ENCODE measurements at regions not wholly inside any gene's neighbourhood (a gene's known extent, or its start where the extent isn't known, plus 50 kb on each side); places are given as distances from the start of the nearest gene placed in this dataset.

GRCh38 chr4:101670370-101670769 is 120.2 kb upstream of the BANK1 start:
- Histone ChIP-seq H3K4me1 (no peaks in the 10 kb centered on the region), H3K27ac (no peak overlapping the region), H3K9me3 (no peaks in the 10 kb centered on the region), H3K4me3 (no peak overlapping the region), H3K27me3 (no peaks in the 10 kb centered on the region), H3K36me3 (no peaks in the 10 kb centered on the region)
- intact Hi-C loops (cut with DNase I; ENCODE audit: low total_unique reads) (no loop called here), in situ Hi-C loops (cut with MboI; ENCODE audit: low pct_ligation_motif_present in 1 of 4, low pct_unique_long_range_greater_than_20kb in 1 of 4, low sequenced_read_pairs in 3 of 4) (no loop called here)
- DNase-seq: no peak
- TF ChIP-seq EP300 (IDR thresholded peaks at IDR 0.05; ENCODE audit: low read depth) (no peak), POLR2AphosphoS5 (IDR thresholded peaks at IDR 0.05) (no peak), CTCF (IDR thresholded peaks at IDR 0.05) (no peak), POLR2A (IDR thresholded peaks at IDR 0.05) (no peak)
- WGBS, 2 donors (ENCODE audit: low coverage in 1 of 2): 85 to 86% methylated on average over 3 to 4 of the region's 4 CpGs

GRCh38 chr4:101669832-101670188 is 120.7 kb upstream of the BANK1 start:
- Histone ChIP-seq H3K4me3 (no peak overlapping the region), H3K27me3 (no peaks in the 10 kb centered on the region), H3K27ac (no peak overlapping the region), H3K4me1 (no peaks in the 10 kb centered on the region), H3K36me3 (no peaks in the 10 kb centered on the region), H3K9me3 (no peaks in the 10 kb centered on the region)
- 97 to 100% methylated on average over 1 of the region's 1 CpG for WGBS, 2 donors (ENCODE audit: low coverage in 1 of 2)
- in situ Hi-C loops (cut with MboI; ENCODE audit: low pct_ligation_motif_present in 1 of 4, low pct_unique_long_range_greater_than_20kb in 1 of 4, low sequenced_read_pairs in 3 of 4): no loop called here
- intact Hi-C loops (cut with DNase I; ENCODE audit: low total_unique reads): no loop called here
- no peak for TF ChIP-seq CTCF (IDR thresholded peaks at IDR 0.05)
- no peak for TF ChIP-seq POLR2A (IDR thresholded peaks at IDR 0.05)
- DNase-seq: no peak

GRCh38 chr4:101669138-101669831 is 121.2 kb upstream of the BANK1 start:
- H3K4me1 ChIP-seq: no peaks in the 10 kb centered on the region
- no peak for DNase-seq
- H3K27ac ChIP-seq: no peak overlapping the region
- in situ Hi-C loops (cut with MboI; ENCODE audit: low pct_ligation_motif_present in 1 of 4, low pct_unique_long_range_greater_than_20kb in 1 of 4, low sequenced_read_pairs in 3 of 4) (no loop called here), intact Hi-C loops (cut with DNase I; ENCODE audit: low total_unique reads) (no loop called here)
- no peak for TF ChIP-seq CTCF (IDR thresholded peaks at IDR 0.05)
- TF ChIP-seq EP300 (IDR thresholded peaks at IDR 0.05; ENCODE audit: low read depth): no peak
- no peak for TF ChIP-seq POLR2A (IDR thresholded peaks at IDR 0.05)
- TF ChIP-seq POLR2AphosphoS5 (IDR thresholded peaks at IDR 0.05): no peak
- no peak overlapping the region for H3K4me3 ChIP-seq
- H3K9me3 ChIP-seq: no peaks in the 10 kb centered on the region
- WGBS, 2 donors (ENCODE audit: low coverage in 1 of 2): 73 to 76% methylated on average over 2 to 3 of the region's 3 CpGs
- H3K36me3 ChIP-seq: no peaks in the 10 kb centered on the region
- no peaks in the 10 kb centered on the region for H3K27me3 ChIP-seq

GRCh38 chr4:101667348-101667747 is 123.2 kb upstream of the BANK1 start:
- Histone ChIP-seq H3K4me1 (no peaks in the 10 kb centered on the region), H3K27me3 (no peaks in the 10 kb centered on the region), H3K27ac (no peak overlapping the region), H3K36me3 (no peaks in the 10 kb centered on the region), H3K4me3 (no peak overlapping the region), H3K9me3 (no peaks in the 10 kb centered on the region)
- 78 to 87% methylated on average over 3 to 4 of the region's 4 CpGs for WGBS, 2 donors (ENCODE audit: low coverage in 1 of 2)
- TF ChIP-seq CTCF (IDR thresholded peaks at IDR 0.05): no peak
- TF ChIP-seq EP300 (IDR thresholded peaks at IDR 0.05; ENCODE audit: low read depth): no peak
- TF ChIP-seq POLR2A (IDR thresholded peaks at IDR 0.05): no peak
- TF ChIP-seq POLR2AphosphoS5 (IDR thresholded peaks at IDR 0.05): no peak
- no peak for DNase-seq
- in situ Hi-C loops (cut with MboI; ENCODE audit: low pct_ligation_motif_present in 1 of 4, low pct_unique_long_range_greater_than_20kb in 1 of 4, low sequenced_read_pairs in 3 of 4): no loop called here
- intact Hi-C loops (cut with DNase I; ENCODE audit: low total_unique reads): no loop called here

Data from transverse colon (tissue), 4 donors.